Loucy (cell line): ENCODE measurements at regions not wholly inside any gene's neighbourhood (a gene's known extent, or its start where the extent isn't known, plus 50 kb on each side); places are given as distances from the start of the nearest gene placed in this dataset.

ENCODE experiments used
- H2AFZ ChIP-seq: fragments of 200-600 bp; sonication (generic); 2 replicates; pipeline ENCODE4 v1.6.0; 2016; ENCODE audit warnings: antibody characterized with exemption, mild to moderate bottlenecking, low read length, moderate library complexity
- H3F3A ChIP-seq: fragments of 200-600 bp; 2 replicates; pipeline ENCODE4 v1.6.0; 2016; ENCODE audit warnings: antibody characterized with exemption, low read depth, mild to moderate bottlenecking
- H3K27me3 ChIP-seq: fragments of 200-600 bp; sonication (generic); 2 replicates; pipeline ENCODE4 v1.6.1; 2014; ENCODE audit warnings: low read length, mild to moderate bottlenecking; ENCODE audit not compliant: insufficient read depth, poor library complexity, severe bottlenecking
- H3K36me3 ChIP-seq: fragments of 200-600 bp; sonication (generic); 2 replicates; pipeline ENCODE4 v1.6.1; 2016; ENCODE audit warnings: low read length; ENCODE audit not compliant: insufficient read depth
- H3K4me1 ChIP-seq: fragments of 200-600 bp; sonication (generic); 2 replicates; pipeline ENCODE4 v1.5.1; 2014; ENCODE audit warnings: low read length, mild to moderate bottlenecking; ENCODE audit not compliant: insufficient read depth, poor library complexity, severe bottlenecking
- H3K4me2 ChIP-seq: fragments of 200-600 bp; sonication (generic); 2 replicates; pipeline ENCODE4 v1.6.0; 2014; ENCODE audit warnings: antibody characterized with exemption, low read length, low read depth, mild to moderate bottlenecking; ENCODE audit not compliant: poor library complexity, severe bottlenecking
- H3K4me3 ChIP-seq: fragments of 200-600 bp; sonication (generic); 2 replicates; pipeline ENCODE4 v1.5.1; 2014; ENCODE audit warnings: low read length, mild to moderate bottlenecking, mixed read lengths; ENCODE audit not compliant: poor library complexity, severe bottlenecking
- H3K79me2 ChIP-seq: fragments of 200-600 bp; sonication (generic); 2 replicates; pipeline ENCODE4 v1.6.1; 2014; ENCODE audit warnings: low read length; ENCODE audit not compliant: insufficient read depth
- H3K9ac ChIP-seq: fragments of 200-600 bp; sonication (generic); 2 replicates; pipeline ENCODE4 v1.6.0; 2014; ENCODE audit warnings: mild to moderate bottlenecking, low read depth, low read length, moderate library complexity; ENCODE audit not compliant: poor library complexity, severe bottlenecking
- H3K9me2 ChIP-seq: fragments of 200-600 bp; sonication (generic); replicated peaks from 2 replicates; pipeline ENCODE4 v1.6.1; 2016; ENCODE audit warnings: low read depth, low read length, mixed read lengths
- H3K9me3 ChIP-seq: fragments of 200-600 bp; sonication (generic); 2 replicates; pipeline ENCODE4 v1.6.1; 2014; ENCODE audit warnings: mild to moderate bottlenecking, antibody characterized with exemption, low read length, low read depth; ENCODE audit not compliant: insufficient read depth
- H4K20me1 ChIP-seq: fragments of 200-600 bp; sonication (generic); 2 replicates; pipeline ENCODE4 v1.6.0; 2014; ENCODE audit warnings: antibody characterized with exemption, low read length, mild to moderate bottlenecking; ENCODE audit not compliant: insufficient read depth, poor library complexity, severe bottlenecking
- CTCF ChIP-seq: fragments of 200-600 bp; sonication (generic); conservative IDR thresholded peaks from 2 replicates; pipeline ENCODE4 v1.5.1; 2014; ENCODE audit warnings: mild to moderate bottlenecking, antibody characterized with exemption, low read length
- EZH2phosphoT487 ChIP-seq: fragments of 200-600 bp; IDR thresholded peaks from 2 replicates; pipeline ENCODE4 v1.6.1; 2018; ENCODE audit warnings: antibody characterized with exemption, mild to moderate bottlenecking, moderate library complexity, borderline replicate concordance

- Histone ChIP-seq H3K9me2 (no peaks in the 10 kb centered on the region), H3K4me2 (no peak overlapping the region), H2AFZ (no peak overlapping the region), H3K27me3 (no peaks in the 10 kb centered on the region), H3F3A (no peaks in the 10 kb centered on the region), H3K36me3 (no peaks in the 10 kb centered on the region), H3K4me3 (no peak overlapping the region), H3K4me1 (no peaks in the 10 kb centered on the region), H3K9ac (no peak overlapping the region), H3K79me2 (no peaks in the 10 kb centered on the region), H3K9me3 (no peaks in the 10 kb centered on the region), H4K20me1 (no peaks in the 10 kb centered on the region)
- no peak for TF ChIP-seq EZH2phosphoT487
- no peak for TF ChIP-seq CTCF
Measured at GRCh38 chr3:82274897-82275296, 513.5 kb upstream of the GBE1 start.

GRCh38 chr3:82265747-82266146 is 504.3 kb upstream of the GBE1 start:
- H3K9ac ChIP-seq = no peak overlapping the region
- no peak overlapping the region for H3K4me2 ChIP-seq
- no peaks in the 10 kb centered on the region for H3K36me3 ChIP-seq
- no peaks in the 10 kb centered on the region for H3K9me3 ChIP-seq
- H3K4me1 ChIP-seq = no peaks in the 10 kb centered on the region
- TF ChIP-seq CTCF (no peak), EZH2phosphoT487 (no peak)
- no peaks in the 10 kb centered on the region for H3K79me2 ChIP-seq
- no peaks in the 10 kb centered on the region for H3F3A ChIP-seq
- no peaks in the 10 kb centered on the region for H4K20me1 ChIP-seq
- no peak overlapping the region for H3K4me3 ChIP-seq
- no peaks in the 10 kb centered on the region for H3K27me3 ChIP-seq
- H2AFZ ChIP-seq = no peak overlapping the region
- no peaks in the 10 kb centered on the region for H3K9me2 ChIP-seq

- H3F3A ChIP-seq = no peaks in the 10 kb centered on the region
- H4K20me1 ChIP-seq = no peaks in the 10 kb centered on the region
- no peak overlapping the region for H3K9ac ChIP-seq
- no peaks in the 10 kb centered on the region for H3K9me3 ChIP-seq
- H3K4me1 ChIP-seq = no peaks in the 10 kb centered on the region
- no peak overlapping the region for H2AFZ ChIP-seq
- no peaks in the 10 kb centered on the region for H3K27me3 ChIP-seq
- H3K79me2 ChIP-seq = no peaks in the 10 kb centered on the region
- no peak overlapping the region for H3K4me2 ChIP-seq
- TF ChIP-seq CTCF = no peak
- no peak for TF ChIP-seq EZH2phosphoT487
- no peak overlapping the region for H3K4me3 ChIP-seq
- no peaks in the 10 kb centered on the region for H3K36me3 ChIP-seq
- no peaks in the 10 kb centered on the region for H3K9me2 ChIP-seq
Measured at GRCh38 chr3:82262193-82262592, 500.7 kb upstream of the GBE1 start.
